ENCODE measurements at regions not wholly inside any gene's neighbourhood (a gene's known extent, or its start where the extent isn't known, plus 50 kb on each side); places are given as distances from the start of the nearest gene placed in this dataset.

DNA sequence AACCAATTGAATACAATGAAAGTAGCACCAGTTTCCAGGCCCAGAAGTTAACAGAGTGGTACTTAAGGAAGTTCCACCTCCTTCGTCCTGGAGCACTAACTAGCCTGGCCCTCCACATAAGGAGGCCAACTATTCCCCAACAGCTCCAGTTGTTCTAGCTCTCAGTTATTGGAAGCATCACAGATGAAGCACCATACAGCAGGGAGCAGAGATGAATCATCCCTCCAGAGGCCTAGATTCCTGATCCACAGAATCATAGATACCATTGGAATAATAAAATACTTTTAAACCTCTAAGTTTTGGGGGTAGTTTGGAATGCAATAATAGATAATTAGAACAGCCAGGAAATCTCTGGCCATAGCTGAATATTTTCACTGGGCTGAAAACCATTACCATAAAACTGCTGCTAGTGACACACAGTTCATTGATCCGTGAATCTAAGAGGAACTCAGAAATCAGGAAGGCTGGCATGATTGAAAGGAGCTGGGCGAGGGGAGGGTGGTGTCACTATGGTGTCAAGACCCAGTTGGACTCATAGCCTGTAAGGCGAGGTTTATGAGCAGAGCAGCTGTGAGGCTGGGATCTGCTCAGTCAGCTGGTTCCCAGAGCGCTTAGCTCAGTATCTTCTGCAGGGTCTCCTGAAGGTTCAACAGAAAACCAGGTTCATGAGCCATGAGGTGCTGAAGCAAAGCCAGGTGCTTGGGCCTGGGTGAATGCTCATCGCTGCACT, 371.4 kb upstream of the TMTC1 start:
- no peak for DNase-seq (ENCODE audit: low spot score)

DNA sequence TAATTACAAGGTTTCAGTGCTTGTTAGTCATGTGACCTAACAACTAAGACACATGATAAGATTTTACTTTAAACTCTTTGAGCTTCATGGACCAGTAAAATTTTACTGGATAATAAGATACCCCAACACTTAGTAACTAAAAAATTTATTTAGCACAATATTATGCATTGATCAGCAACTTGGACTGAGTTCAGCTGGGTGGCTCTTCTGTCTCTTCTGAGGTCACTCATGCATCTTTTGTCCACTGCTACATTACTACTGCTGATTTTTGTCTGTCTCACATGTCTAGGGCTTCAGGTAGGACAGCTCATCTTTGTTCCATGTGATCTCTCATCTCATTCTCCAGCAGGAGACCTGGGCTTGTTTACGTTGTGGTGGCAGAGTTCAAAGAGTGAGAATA, 370.2 kb upstream of the TMTC1 start:
- no peak for DNase-seq (ENCODE audit: low spot score)

DNA sequence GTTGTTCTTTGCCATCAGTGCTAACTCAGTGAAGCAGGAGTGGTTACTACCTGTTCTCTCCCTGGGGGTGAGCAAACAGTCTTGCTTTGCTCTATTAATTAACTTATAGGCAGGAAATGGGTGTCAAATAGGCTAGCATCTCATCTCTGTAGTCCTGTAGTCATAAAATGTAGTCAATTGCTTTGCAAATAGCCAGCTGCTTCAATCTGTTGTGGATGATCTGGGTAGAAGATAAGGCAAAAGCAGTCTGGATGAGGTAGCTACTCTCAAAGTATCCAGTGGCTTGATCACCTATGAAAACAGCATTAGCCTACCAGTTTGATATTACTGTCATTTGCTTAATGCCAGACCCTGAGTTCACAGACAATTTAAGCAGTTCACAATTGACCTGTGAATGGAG, 369.0 kb upstream of the TMTC1 start:
- no peak for DNase-seq (ENCODE audit: low spot score)

DNA sequence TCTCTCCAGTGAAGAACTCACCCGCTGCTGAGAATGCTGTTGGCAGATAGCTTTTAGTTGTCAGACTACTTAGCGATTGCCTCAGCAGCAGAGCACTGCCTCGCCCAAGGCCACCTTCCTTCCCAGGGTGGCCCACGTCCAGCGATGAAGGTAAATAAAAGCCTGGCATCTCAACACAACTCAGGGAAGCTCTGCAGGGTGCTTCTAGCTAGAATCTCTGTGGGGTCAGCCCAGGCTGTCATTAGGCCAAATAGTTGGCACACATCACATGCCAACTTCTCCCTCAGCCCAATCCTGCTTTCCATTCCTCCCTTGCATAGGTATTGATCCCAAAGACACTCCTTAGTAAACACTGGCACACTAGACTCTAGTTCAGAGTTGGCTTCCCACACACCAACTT, 368.1 kb upstream of the TMTC1 start:
- DNase-seq (ENCODE audit: low spot score), result no peak

DNA sequence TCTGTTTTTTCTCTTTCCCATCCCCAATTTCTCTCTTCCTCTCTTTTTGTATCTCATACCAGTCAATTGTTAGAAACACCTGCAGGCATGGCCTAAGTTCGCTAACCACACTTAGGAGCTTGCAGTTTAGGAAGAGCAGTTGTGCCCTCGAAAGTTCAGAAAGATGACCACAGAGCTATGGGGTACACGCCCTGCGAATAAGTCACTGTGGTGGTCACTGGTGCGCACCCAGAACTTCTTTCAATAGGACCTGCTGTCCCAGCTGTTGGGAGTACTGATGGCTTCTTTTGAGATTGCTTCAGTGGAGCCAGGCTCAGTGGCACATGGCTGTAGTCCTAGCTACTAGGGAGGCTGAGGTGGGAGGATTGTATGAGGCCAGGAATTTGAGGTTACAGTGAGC, 362.8 kb upstream of the TMTC1 start:
- no peak for DNase-seq (ENCODE audit: low spot score)

DNA sequence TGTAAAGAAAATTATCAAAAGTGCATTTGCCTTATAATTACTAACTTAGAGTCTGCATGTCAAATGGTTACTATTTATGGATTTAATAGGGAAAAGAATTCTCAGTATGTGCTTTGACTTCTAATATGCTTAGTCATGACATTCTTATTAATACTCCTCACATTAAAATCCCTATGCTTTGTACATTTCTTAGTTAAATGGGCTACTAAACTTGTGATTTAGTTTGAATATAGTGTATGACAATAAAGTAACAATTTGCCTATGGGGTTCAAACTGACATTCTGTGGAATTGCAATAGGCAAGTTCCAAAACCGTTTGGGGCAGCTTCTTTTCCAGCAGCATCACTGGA, 361.9 kb upstream of the TMTC1 start:
- DNase-seq (ENCODE audit: low spot score), result no peak

DNA sequence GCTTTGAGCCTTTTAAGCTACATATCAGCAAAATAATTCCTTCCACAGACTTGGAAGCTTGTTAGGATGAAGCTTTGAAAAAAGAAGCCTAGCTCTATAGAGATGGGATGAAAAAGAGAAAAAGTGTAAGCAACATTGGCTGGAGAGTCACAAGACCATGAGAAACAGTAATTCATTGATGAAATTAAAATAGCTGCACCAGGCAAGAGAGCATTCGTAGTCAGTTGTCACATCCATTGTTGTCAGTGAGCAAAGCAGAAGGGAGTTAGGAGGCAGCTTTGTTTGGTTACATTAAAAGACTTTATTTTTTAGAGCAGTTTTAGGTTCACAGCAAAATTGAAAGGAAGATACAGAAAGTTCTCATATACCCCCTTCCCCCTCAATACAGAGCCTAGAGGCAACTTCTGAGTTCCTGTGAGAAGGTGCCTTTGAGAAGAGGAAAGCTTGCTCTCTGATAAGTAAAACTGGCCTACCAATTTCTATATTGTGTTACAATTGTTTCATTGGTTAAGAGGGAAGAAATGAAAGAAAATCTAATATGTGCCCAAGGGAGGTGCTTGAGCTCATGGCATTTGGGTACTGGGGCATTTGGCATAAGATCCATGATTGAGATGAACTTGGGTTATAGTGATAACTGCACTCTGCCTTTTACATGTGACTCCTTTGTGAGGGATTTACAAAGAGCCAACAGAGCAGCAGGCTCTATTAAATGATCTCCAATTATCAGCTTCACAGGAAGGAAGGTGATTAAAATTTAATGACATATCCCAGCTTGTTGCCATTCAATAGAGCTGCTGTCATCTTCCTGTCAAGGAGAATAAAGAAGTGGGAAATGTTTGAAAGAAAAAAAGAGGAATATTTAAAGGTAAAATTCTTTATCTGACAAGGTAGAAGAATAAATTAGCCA, 361.3 kb upstream of the TMTC1 start:
- no peak for DNase-seq (ENCODE audit: low spot score)

DNA sequence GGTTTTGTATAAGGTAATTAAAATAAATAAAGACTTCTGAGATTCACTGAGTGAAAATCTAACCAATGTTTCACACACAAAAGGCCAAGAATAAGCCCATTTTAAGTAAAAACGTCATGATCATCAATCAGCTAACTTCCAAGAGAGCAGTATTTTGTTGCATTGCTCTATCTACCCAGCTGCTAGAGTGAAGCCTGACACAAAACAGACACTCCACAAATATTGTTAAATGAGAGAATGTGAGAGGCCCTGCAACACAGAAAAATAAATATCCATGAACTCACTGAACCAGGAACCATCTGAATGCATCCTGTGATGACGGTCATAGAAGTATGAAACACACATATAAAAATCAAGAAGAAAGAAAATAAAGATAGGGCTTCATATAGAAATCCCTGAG, 358.6 kb upstream of the TMTC1 start:
- DNase-seq (ENCODE audit: low spot score), result no peak

DNA sequence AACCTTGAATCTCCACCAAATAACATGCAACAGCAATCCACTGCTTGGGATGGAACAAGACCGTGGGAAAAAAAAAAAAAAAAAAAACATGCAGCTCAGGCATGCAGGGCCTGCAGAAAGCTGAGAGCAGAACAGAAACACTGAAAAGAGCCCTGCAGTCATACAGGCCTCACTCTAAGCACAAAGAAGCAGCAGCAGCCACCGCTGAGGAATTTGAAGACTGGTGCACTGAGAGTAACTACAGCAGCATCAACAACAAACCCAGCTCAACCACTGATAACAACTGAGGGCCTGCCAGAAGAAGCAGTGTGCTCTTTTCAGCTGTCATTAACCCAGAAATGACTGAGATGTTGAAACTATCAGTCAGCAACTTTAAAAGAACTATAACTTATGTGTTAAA, 354.7 kb upstream of the TMTC1 start:
- DNase-seq (ENCODE audit: low spot score), result no peak

DNA sequence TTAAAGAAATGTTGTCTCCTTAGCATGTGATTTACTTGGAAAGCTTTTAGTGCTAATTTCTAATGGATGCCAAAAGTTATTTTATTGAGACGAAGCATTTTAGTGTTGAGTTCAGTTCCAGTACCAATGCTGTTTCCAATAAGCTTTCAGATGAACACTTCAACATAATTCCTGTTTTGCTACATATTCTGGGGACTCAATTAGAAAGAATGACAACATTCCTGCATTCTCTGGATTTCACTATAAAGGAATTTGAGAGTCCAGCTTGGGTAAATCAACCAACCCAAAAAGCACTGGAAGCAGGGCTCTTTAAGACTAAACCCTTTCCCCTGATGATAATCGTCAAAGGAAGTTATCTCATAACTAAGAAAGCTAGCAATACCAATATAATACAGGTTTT, 353.0 kb upstream of the TMTC1 start:
- DNase-seq (ENCODE audit: low spot score), result no peak

DNA sequence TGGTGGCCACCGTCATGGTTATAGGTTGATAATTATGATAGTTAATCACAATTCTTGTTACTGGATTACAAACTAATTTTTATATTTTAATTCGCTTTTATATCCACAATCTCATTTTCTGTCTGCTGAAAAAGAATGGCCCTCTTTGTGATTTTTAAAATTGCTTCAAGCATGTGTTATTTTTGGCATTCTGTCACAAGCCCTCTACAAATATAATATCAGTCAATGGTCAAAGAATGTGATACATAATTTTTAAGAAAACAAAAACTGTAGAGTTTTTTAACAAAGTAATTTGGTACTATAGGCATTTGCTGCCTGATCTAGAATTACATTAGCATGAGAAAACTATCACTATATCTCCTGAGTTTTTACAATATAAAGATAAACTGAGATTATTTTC, 352.0 kb upstream of the TMTC1 start:
- DNase-seq (ENCODE audit: low spot score), result no peak

DNA sequence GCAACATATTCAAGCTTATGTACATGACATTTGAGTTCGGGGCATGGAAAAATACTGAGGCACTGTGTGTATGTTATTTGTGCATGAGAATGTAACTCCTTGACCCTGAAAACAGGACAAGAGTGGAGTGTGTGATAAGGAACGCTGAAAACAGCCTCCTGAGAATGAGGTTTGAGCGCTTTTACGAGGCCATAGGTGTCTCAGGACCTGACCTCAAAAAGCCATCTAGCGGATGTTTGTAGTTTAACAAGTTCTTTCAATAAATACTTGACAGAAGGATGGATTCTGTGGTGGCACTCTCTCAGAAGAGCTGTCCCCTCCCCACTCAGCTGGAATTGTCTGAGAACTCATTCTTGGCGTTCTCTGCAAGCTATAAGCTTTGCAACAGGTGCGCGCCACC, 350.5 kb upstream of the TMTC1 start:
- DNase-seq (ENCODE audit: low spot score), result peak; percentile 66

DNA sequence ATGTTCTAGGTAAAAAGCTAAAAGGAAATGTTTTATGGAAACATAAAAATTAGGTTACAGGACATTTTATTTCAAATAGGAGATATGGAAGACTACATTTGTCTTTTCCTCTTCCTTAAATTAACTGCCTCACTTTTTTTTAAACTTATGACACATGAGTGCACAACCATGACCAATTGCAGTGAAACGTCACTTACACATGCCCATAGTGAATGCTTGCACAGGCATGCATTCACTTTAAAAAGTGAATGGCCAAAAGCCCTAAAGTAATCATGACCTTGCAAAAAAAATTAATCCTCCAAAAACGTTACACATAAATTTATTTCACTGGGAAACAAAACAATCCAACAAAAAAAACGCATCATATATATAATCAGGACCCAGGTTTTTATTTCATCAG, 343.2 kb upstream of the TMTC1 start:
- DNase-seq (ENCODE audit: low spot score), result no peak

DNA sequence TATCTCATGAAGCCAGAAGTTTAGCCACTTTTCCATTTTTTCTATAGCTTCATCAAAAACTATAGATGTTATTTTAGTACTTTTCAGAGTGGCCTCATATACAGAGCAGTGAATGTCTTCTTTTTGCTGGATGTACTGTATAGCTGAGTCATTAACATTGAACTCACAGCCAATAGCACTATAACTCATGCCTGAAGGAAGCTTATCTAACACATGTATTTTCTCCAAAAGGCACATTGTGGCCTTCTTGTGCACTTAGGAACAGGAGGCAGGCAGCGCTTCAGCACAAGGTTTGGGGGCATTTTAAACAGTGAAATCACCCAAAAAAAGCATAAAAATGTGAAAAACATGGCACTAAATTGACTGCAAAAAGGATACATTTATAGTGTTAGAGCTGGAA, 336.8 kb upstream of the TMTC1 start:
- DNase-seq (ENCODE audit: low spot score), result no peak

DNA sequence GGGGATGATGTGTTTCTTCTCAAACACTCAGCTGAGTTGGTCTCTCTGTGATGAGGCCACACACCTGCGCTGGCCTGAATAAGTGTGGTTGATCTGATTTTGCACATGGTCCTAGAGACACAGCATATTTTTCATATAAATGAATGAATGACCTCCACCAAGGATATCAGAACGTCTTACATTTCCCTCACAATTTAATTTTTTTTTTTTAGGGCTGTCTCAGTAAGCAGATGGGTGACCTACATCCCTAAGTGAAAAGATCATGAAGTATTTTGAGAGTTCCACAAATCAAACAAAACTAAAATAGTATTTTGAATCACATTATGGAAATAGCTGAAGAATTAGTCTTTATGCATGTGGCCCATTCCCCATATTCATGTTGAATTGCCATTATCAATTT, 333.7 kb upstream of the TMTC1 start:
- DNase-seq (ENCODE audit: low spot score), result no peak

DNA sequence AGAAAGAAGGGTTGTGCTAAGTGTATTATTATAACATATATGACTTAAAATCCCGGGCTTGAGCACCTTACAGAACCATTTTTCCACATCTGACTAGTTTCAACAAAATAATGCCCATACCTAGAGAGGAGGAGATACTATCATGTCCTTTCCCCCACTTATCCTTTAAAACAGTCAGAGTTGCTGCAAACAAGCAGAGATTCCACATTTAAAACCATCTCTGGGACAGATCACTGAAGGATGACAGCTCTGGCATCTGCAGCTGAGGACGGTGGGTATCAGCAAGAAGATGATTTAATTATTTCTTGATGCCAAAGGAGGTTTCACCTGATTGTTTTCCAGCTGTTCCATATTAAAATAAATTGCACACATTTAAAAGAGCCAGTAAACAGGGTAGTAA, 328.0 kb upstream of the TMTC1 start:
- no peak for DNase-seq (ENCODE audit: low spot score)

DNA sequence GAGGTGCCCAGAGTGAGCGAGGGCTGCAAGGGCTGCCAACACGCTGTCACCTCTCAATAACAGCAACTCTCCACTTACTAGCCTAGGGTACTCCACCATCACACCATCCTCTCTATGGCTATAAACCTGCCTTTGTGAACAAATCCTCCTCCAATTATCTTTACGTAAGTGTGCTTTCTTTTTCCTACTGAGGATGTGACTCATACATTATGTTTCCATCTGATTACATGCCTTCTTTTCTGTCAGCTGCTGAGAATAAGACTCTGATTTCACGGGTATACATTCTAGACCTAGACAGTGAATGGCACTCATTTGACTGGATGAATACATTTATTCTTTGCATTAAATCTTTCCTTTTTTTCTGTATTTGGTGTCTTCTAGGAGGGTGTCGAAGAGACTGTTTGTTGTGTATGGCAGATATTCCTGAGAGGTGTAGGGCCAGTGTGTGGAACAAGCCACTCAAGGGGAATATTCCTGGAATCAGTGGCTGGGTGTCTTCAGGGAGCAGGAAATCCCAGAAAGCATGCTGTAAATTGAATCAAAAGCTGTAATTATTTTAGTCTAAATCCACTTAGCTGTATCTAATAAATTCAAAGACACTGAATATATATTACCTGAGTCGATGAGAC, 327.3 kb upstream of the TMTC1 start:
- DNase-seq (ENCODE audit: low spot score), result no peak

DNA sequence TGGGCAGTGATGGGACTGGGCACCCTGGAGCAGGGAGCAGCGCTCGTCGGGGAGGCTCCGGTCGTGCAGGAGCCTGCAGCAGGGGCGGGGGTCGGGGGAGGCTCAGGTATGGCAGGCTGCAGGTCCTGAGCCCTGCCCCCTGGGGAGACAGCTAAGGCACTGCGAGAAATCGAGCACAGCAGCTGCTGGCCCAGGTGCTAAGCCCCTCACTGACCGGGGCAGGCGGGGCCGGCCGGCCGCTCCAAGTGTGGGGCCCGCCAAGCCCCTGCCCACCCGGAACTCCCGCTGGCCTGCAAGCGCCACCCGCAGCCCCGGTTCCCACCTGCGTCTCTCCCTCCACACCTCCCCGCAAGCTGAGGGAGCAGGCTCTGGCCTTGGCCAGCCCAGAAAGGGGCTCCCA, 326.8 kb upstream of the TMTC1 start:
- no peak for DNase-seq (ENCODE audit: low spot score)

DNA sequence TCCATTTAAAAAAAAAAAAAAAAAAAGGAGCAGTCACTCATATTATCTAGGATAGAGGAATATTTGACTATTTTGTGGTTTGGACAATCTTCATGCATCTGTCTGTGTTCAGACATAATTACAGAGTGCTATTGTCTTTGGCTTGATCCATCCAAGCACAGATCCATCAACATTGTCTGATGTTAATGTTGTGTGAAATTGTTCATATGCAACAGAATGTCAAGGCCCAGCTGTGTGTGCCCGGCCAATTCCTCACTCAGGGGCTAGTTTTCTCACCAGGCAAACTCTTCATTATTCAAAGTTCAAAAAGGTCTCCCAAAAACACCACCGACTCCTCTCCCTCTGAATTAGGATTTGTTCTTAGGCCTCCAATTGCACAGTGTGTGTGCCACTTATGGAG, 324.9 kb upstream of the TMTC1 start:
- DNase-seq (ENCODE audit: low spot score), result no peak

DNA sequence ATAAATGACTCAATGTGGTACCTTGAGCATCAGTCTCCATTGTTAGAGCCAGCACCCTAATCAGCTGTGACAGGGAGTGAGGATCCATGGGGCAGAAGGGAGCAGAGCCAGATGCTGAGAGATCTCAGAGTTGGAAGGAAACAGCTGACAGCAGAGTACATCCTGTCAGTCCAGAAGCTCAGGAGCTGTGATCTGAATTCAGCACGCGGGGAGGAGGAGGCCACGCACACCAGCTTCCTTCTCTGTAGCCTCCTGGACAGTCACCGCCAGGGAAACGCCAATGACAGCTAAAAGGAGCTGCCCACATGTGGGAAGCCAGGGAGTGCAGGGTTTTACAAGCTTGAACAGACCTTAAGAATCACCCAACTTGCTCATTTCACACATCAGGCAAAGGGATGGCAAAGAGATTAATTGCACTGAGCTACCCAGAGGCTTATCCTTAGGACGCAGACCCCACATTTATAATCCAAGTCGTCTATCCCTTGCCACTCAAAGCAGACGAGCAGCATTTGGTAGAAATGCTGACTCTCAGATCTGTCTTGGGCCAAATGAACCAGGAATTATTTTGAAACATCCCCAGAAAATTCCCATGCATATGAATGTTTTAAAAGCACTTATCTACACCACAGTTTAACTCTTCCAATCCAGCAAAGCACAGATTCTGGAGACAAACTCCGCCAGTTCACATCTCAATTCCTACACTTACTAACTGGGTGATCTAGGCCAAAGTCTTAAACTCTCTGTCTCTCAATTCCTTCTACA, 322.6 kb upstream of the TMTC1 start:
- no peak for DNase-seq (ENCODE audit: low spot score)

DNA sequence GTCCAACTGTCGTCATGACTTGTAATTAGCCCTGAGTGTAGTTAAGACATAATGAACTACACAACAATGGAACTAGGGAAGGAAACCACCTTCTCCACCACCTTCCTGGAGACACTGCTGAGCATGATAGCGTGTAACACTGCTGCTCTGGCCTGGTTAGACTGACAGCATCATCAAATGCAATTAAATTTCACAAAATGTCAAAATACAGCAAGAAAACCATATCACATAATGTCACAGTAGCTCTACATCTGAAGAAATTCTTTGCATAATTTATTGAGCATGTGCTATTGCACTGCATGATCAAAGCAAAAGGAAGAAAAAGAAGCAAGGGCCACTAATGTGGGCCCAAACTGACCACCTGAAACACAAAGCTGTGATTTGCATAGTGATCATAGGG, 321.8 kb upstream of the TMTC1 start:
- no peak for DNase-seq (ENCODE audit: low spot score)

DNA sequence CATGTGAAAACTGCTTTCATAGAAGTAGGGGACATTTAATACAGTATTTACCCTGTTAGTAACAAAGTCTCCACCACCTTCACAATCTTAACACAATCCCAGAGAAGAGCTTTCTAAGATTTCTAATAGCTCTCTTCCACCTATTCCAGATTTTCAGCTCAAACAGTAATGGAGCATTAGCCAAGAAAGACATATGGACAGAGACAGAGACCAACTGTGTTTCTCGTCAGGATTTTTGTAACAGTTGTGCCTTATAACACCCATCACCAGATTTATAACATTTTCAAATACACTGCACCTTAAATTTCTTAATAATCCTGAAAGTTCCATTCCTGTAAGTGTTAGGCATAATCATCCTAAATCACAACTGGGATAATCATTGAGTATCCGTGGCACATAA, 321.2 kb upstream of the TMTC1 start:
- no peak for DNase-seq (ENCODE audit: low spot score)

All from HT-29 (cell line).